ENCODE measurements at regions not wholly inside any gene's neighbourhood (a gene's known extent, or its start where the extent isn't known, plus 50 kb on each side); places are given as distances from the start of the nearest gene placed in this dataset.

DNA sequence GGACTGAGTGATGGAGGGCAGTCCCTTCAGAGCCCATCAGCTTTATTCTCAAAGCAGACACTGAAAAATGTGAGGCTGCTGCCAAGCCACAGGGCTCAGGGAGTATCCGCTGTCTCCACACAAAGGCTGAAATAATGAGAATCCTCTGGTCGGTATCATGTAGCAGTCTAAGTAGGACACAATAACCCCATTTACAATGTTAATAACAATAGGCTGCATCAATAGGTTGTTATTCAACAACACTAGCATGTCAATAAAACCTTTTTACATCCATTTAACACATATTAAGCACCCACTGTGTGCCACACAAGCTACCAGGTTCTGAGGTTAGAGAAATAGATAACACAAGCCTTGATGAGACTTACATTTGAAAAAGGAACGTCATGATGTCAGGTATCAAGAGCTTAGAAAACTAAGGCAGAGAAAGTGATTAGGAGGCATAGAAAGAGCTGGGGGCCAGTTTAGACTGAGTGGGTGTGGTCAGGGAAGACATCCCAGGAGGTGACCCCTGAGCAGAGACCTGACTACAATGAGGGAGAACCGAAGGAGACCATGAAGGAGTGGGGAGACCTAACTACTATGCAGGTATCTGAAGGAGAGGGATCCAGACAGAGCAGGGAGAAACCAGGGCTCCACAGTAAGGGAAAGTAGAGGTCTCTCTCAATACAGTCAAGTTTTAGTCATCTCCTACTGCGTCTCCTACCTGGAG, 140.1 kb upstream of the GRIA1 start:
- Histone ChIP-seq H3K9ac (ENCODE audit: low read depth, low read length) (no peak overlapping the region), H4K20me1 (ENCODE audit: insufficient read depth, low read length) (no peaks in the 10 kb centered on the region), H3K4me1 (ENCODE audit: insufficient read depth, low read length) (no peaks in the 10 kb centered on the region), H3K4me3 (ENCODE audit: low read depth in 1 of 2, low read length in 2 of 2) (no peak overlapping the region), H3K79me2 (ENCODE audit: insufficient read depth, low read length) (no peaks in the 10 kb centered on the region), H3K27ac (ENCODE audit: low read length) (no peak overlapping the region), H3K27me3 (ENCODE audit: insufficient read depth, low read length, poor library complexity) (no peaks in the 10 kb centered on the region), H2AFZ (ENCODE audit: low read depth, low read length) (no peak overlapping the region), H3K9me3 (ENCODE audit: insufficient read depth, low read length, severe bottlenecking) (no peaks in the 10 kb centered on the region), H3K4me2 (ENCODE audit: insufficient read depth, low read length) (no peak overlapping the region), H3K36me3 (ENCODE audit: insufficient read depth, low read length) (no peaks in the 10 kb centered on the region)
- DNase-seq: no peak
- no peak for ATAC-seq (ENCODE audit: insufficient read depth, low read depth)
- TF ChIP-seq CTCF (IDR thresholded peaks at IDR 0.05; ENCODE audit: borderline replicate concordance, extremely low read depth, low read length, poor library complexity, severe bottlenecking) (no peak), EZH2 (IDR thresholded peaks at IDR 0.05; ENCODE audit: borderline replicate concordance, low read depth, low read length, severe bottlenecking) (no peak)

- H3K4me2 ChIP-seq (ENCODE audit: insufficient read depth, low read length): no peak overlapping the region
Observed at GRCh38 chr5:153352685-153353219, 137.7 kb upstream of the GRIA1 start.

GRCh38 chr5:153357493-153358112, 132.9 kb upstream of the GRIA1 start:
- Histone ChIP-seq H3K4me1 (ENCODE audit: insufficient read depth, low read length) (no peaks in the 10 kb centered on the region), H3K4me3 (ENCODE audit: low read depth in 1 of 2, low read length in 2 of 2) (no peak overlapping the region), H3K36me3 (ENCODE audit: insufficient read depth, low read length) (no peaks in the 10 kb centered on the region), H3K9ac (ENCODE audit: low read depth, low read length) (no peak overlapping the region), H2AFZ (ENCODE audit: low read depth, low read length) (no peak overlapping the region), H3K27ac (ENCODE audit: low read length) (no peak overlapping the region), H3K79me2 (ENCODE audit: insufficient read depth, low read length) (no peaks in the 10 kb centered on the region), H3K27me3 (ENCODE audit: insufficient read depth, low read length, poor library complexity) (no peaks in the 10 kb centered on the region), H3K4me2 (ENCODE audit: insufficient read depth, low read length) (no peak overlapping the region), H4K20me1 (ENCODE audit: insufficient read depth, low read length) (no peaks in the 10 kb centered on the region), H3K9me3 (ENCODE audit: insufficient read depth, low read length, severe bottlenecking) (no peaks in the 10 kb centered on the region)
- ATAC-seq (ENCODE audit: insufficient read depth, low read depth) (no peak), DNase-seq (no peak)
- TF ChIP-seq CTCF (IDR thresholded peaks at IDR 0.05; ENCODE audit: borderline replicate concordance, extremely low read depth, low read length, poor library complexity, severe bottlenecking) (no peak), EZH2 (IDR thresholded peaks at IDR 0.05; ENCODE audit: borderline replicate concordance, low read depth, low read length, severe bottlenecking) (no peak)

More at GRCh38 chr5:153352685-153353219, 137.7 kb upstream of the GRIA1 start:
- TF ChIP-seq EZH2 (IDR thresholded peaks at IDR 0.05; ENCODE audit: borderline replicate concordance, low read depth, low read length, severe bottlenecking): no peak
- TF ChIP-seq CTCF (IDR thresholded peaks at IDR 0.05; ENCODE audit: borderline replicate concordance, extremely low read depth, low read length, poor library complexity, severe bottlenecking): no peak
- DNase-seq (no peak), ATAC-seq (ENCODE audit: insufficient read depth, low read depth) (no peak)
- Histone ChIP-seq H3K79me2 (ENCODE audit: insufficient read depth, low read length) (no peaks in the 10 kb centered on the region), H3K36me3 (ENCODE audit: insufficient read depth, low read length) (no peaks in the 10 kb centered on the region), H3K4me3 (ENCODE audit: low read depth in 1 of 2, low read length in 2 of 2) (no peak overlapping the region), H3K9me3 (ENCODE audit: insufficient read depth, low read length, severe bottlenecking) (no peaks in the 10 kb centered on the region), H3K4me1 (ENCODE audit: insufficient read depth, low read length) (no peaks in the 10 kb centered on the region), H3K27me3 (ENCODE audit: insufficient read depth, low read length, poor library complexity) (no peaks in the 10 kb centered on the region), H2AFZ (ENCODE audit: low read depth, low read length) (no peak overlapping the region), H4K20me1 (ENCODE audit: insufficient read depth, low read length) (no peaks in the 10 kb centered on the region), H3K27ac (ENCODE audit: low read length) (no peak overlapping the region), H3K9ac (ENCODE audit: low read depth, low read length) (no peak overlapping the region)

Data from DND-41 (cell line).